AG04449 (cell line): ENCODE measurements at regions not wholly inside any gene's neighbourhood (a gene's known extent, or its start where the extent isn't known, plus 50 kb on each side); places are given as distances from the start of the nearest gene placed in this dataset.

Experiments used
- CTCF ChIA-PET: fragments of 350-600 bp; formaldehyde crosslinking; extraction: SDS; loops from one replicate; lab custom pipeline; 2021; ENCODE audit warnings: antibody characterized with exemption; lab: Yijun Ruan, JAX
- POLR2A ChIA-PET: fragments of 400-600, 350-600 bp; formaldehyde crosslinking; extraction: SDS; loops from one replicate; lab custom pipeline; 2020; ENCODE audit warnings: antibody characterized with exemption, inconsistent platforms; lab: Yijun Ruan, JAX
- DNase-seq: peaks from one replicate; pipeline ENCODE4 v3.0.0-alpha.2; 2010; ENCODE audit warnings: low read depth, low spot score
- H3K4me3 ChIP-seq: 2 replicates; pipeline ENCODE4 v1.5.1; 2011; ENCODE audit warnings: low read depth, mild to moderate bottlenecking, control low read depth, low read length
- CTCF ChIP-seq: IDR thresholded peaks from one replicate; pipeline ENCODE4 v1.5.1; 2011; ENCODE audit warnings: mild to moderate bottlenecking, moderate library complexity, low read length, control low read depth, inconsistent platforms; ENCODE audit not compliant: insufficient read depth; ENCODE audit errors: missing control alignments

GRCh38 chr4:96063639-96064038 is 223.7 kb downstream of the PDHA2 start:
- POLR2A ChIA-PET, result no interaction called here
- CTCF ChIA-PET, result no interaction called here
- TF ChIP-seq CTCF, result no peak

GRCh38 chr4:96073461-96073860 is 233.6 kb downstream of the PDHA2 start:
- CTCF ChIA-PET, result no interaction called here
- POLR2A ChIA-PET, result no interaction called here
- no peak overlapping the region for H3K4me3 ChIP-seq
- TF ChIP-seq CTCF, result no peak
- DNase-seq, result no peak

More at GRCh38 chr4:96063639-96064038, 223.7 kb downstream of the PDHA2 start:
- DNase-seq, result no peak
- no peak overlapping the region for H3K4me3 ChIP-seq

GRCh38 chr4:96092151-96092705 is 252.3 kb downstream of the PDHA2 start:
- H3K4me3 ChIP-seq, result no peak overlapping the region
- ChIA-PET POLR2A (no interaction called here), CTCF (no interaction called here)
- TF ChIP-seq CTCF, result no peak
- no peak for DNase-seq

GRCh38 chr4:96093057-96093456 is 253.2 kb downstream of the PDHA2 start:
- POLR2A ChIA-PET, result no interaction called here
- no peak for DNase-seq
- no peak for TF ChIP-seq CTCF
- CTCF ChIA-PET, result no interaction called here
- H3K4me3 ChIP-seq, result no peak overlapping the region

GRCh38 chr4:96093563-96093962 is 253.7 kb downstream of the PDHA2 start:
- H3K4me3 ChIP-seq, result no peak overlapping the region
- ChIA-PET CTCF (no interaction called here), POLR2A (no interaction called here)
- no peak for TF ChIP-seq CTCF
- no peak for DNase-seq

GRCh38 chr4:96094183-96094582 is 254.3 kb downstream of the PDHA2 start:
- H3K4me3 ChIP-seq, result no peak overlapping the region
- CTCF ChIA-PET, result no interaction called here
- POLR2A ChIA-PET, result no interaction called here
- no peak for TF ChIP-seq CTCF
- no peak for DNase-seq
